ENCODE measurements at regions not wholly inside any gene's neighbourhood (a gene's known extent, or its start where the extent isn't known, plus 50 kb on each side); places are given as distances from the start of the nearest gene placed in this dataset.

GRCh38 chr4:98779088-98779487 is 120.7 kb upstream of the TSPAN5 start:
- TF ChIP-seq, protein P1, sequence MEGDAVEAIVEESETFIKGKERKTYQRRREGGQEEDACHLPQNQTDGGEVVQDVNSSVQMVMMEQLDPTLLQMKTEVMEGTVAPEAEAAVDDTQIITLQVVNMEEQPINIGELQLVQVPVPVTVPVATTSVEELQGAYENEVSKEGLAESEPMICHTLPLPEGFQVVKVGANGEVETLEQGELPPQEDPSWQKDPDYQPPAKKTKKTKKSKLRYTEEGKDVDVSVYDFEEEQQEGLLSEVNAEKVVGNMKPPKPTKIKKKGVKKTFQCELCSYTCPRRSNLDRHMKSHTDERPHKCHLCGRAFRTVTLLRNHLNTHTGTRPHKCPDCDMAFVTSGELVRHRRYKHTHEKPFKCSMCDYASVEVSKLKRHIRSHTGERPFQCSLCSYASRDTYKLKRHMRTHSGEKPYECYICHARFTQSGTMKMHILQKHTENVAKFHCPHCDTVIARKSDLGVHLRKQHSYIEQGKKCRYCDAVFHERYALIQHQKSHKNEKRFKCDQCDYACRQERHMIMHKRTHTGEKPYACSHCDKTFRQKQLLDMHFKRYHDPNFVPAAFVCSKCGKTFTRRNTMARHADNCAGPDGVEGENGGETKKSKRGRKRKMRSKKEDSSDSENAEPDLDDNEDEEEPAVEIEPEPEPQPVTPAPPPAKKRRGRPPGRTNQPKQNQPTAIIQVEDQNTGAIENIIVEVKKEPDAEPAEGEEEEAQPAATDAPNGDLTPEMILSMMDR (IDR thresholded peaks at IDR 0.05): no peak
- TF ChIP-seq POLR2A (IDR thresholded peaks at IDR 0.05): no peak

Measured in testis (tissue), 2 donors.